PFSK-1 (cell line): ENCODE measurements at regions not wholly inside any gene's neighbourhood (a gene's known extent, or its start where the extent isn't known, plus 50 kb on each side); places are given as distances from the start of the nearest gene placed in this dataset.

Experiments used
- FOXP2 ChIP-seq: optimal IDR thresholded peaks from 2 replicates; pipeline ENCODE3; 2011; ENCODE audit warnings: borderline replicate concordance, control low read depth, inconsistent platforms; ENCODE audit not compliant: insufficient read depth; ENCODE audit errors: extremely low read length, extremely low read depth
- POLR2AphosphoS5 ChIP-seq: IDR thresholded peaks from 2 replicates; pipeline ENCODE4 v1.6.1; 2012; ENCODE audit warnings: low read depth, mild to moderate bottlenecking, control low read depth, low read length, moderate library complexity
- SIN3A ChIP-seq: IDR thresholded peaks from 2 replicates; pipeline ENCODE4 v1.6.1; 2012; ENCODE audit warnings: mild to moderate bottlenecking, low read length, moderate library complexity, borderline replicate concordance; ENCODE audit not compliant: insufficient read depth
- TAF1 ChIP-seq: IDR thresholded peaks from 2 replicates; pipeline ENCODE4 v1.6.1; 2012; ENCODE audit warnings: low read length, control low read depth, borderline replicate concordance; ENCODE audit not compliant: insufficient read depth
- TF ChIP-seq, protein P1 (sequence below), 2 experiments: IDR thresholded peaks; 2 replicates each; pipeline versions ENCODE4 v1.6.1 to v1.8.0; 2011 to 2012; ENCODE audit warnings: low read depth in 2 of 2, low read length in 2 of 2, control low read depth in 1 of 2, inconsistent platforms in 1 of 2, mild to moderate bottlenecking in 1 of 2, moderate library complexity in 1 of 2; ENCODE audit not compliant: insufficient read depth in 1 of 2

DNA sequence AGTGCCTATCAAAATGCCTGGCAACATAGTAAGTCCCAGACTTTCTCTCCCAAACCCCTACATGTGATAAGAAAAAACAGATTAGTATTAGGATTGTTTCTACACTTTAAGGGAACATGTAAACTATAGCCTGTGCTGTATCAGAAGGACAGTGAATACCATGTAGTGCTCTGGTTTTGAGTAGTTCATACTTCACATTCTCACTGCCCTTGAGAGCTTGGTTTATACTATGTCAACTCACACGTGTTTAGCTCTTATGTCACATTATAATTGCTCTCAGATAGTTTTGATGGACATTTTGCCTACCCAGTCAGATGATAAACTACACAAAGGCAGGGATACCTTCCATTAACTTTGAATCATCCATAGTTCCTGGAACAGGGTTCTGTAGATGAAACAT, 58.0 kb upstream of the PGRMC2 start:
- no peak for TF ChIP-seq FOXP2
- TF ChIP-seq, protein P1, sequence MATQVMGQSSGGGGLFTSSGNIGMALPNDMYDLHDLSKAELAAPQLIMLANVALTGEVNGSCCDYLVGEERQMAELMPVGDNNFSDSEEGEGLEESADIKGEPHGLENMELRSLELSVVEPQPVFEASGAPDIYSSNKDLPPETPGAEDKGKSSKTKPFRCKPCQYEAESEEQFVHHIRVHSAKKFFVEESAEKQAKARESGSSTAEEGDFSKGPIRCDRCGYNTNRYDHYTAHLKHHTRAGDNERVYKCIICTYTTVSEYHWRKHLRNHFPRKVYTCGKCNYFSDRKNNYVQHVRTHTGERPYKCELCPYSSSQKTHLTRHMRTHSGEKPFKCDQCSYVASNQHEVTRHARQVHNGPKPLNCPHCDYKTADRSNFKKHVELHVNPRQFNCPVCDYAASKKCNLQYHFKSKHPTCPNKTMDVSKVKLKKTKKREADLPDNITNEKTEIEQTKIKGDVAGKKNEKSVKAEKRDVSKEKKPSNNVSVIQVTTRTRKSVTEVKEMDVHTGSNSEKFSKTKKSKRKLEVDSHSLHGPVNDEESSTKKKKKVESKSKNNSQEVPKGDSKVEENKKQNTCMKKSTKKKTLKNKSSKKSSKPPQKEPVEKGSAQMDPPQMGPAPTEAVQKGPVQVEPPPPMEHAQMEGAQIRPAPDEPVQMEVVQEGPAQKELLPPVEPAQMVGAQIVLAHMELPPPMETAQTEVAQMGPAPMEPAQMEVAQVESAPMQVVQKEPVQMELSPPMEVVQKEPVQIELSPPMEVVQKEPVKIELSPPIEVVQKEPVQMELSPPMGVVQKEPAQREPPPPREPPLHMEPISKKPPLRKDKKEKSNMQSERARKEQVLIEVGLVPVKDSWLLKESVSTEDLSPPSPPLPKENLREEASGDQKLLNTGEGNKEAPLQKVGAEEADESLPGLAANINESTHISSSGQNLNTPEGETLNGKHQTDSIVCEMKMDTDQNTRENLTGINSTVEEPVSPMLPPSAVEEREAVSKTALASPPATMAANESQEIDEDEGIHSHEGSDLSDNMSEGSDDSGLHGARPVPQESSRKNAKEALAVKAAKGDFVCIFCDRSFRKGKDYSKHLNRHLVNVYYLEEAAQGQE (IDR thresholded peaks at IDR 0.05; ENCODE audit: insufficient read depth in 1 of 2, low read depth in 2 of 2, low read length in 2 of 2) = no peak
- no peak for TF ChIP-seq POLR2AphosphoS5

DNA sequence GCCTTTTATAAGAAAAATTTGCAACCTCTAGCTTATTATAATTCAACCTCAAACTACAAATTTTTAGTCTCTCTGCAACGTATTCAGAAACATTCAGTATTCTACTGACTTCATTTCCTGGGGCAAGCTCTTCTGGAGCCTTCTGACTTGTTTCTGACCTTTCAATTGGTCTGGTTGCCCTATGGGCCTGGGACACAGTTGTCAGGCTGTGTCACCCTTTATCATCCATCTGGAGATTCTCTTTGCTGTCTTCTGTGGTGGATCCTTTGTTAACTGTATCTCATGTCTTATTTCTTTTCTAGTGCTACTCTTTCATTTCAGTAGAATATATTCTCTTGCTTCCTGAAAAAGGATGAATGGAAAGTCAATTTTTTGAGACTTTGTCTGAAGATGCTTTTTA, 55.1 kb upstream of the PGRMC2 start:
- TF ChIP-seq FOXP2 = no peak
- TF ChIP-seq POLR2AphosphoS5 = no peak
- no peak for TF ChIP-seq SIN3A
- no peak for TF ChIP-seq TAF1

DNA sequence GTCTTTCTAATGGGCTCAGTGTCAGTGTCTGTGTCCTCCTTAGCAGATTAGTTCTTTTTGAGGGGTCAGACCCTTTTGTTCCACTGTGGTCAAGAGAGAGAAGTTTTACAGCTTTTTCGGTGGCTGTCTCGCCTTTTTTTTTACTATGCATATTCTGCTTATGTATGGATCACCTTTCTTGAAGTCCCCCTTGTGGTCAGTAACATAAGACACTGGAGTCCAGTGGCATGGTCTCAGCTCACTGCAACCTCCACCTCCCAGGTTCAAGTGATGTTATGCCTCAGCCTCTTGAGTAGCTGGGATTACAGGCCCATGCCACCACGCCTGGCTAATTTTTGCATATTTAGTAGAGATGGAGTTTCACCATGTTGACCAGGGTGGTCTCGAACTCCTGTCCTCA, 54.0 kb upstream of the PGRMC2 start:
- TF ChIP-seq SIN3A (no peak), TAF1 (no peak), FOXP2 (no peak), POLR2AphosphoS5 (no peak)
- TF ChIP-seq, protein P1 (IDR thresholded peaks at IDR 0.05; ENCODE audit: insufficient read depth in 1 of 2, low read depth in 2 of 2, low read length in 2 of 2) = no peak

DNA sequence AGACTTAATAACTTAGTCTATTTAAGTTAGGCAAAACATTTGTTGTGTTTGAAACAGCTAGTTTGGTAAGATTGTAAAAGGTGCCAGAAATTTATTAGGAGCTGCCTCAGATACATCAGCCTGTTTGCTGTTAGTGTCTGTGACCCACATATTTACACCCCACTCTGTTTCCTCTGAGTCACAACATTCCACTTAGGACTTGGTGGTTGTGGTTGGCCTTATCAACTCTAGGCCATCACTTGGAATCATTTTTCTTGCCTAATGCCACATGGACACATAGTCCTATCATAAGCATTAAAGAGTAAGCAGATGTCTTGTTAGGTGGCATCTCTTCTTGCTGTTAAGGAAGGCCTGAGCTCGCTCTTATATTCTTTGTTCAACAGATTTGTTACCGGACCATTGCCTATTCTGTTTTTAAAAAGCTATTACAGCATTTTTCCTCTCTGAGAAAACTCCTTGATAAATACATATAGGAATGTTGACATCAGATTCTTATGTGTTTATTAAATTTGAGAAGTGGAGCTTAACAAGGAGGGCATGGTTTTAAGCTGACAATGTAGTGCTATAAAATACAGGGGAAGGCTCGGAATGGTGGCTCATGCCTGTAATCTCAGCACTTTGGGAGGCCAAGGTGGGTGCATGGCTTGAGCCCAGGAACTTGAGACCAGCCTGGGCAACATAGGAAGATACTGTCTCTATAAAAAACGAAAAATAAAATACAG, 51.2 kb upstream of the PGRMC2 start:
- no peak for TF ChIP-seq FOXP2
- no peak for TF ChIP-seq POLR2AphosphoS5
- no peak for TF ChIP-seq SIN3A
- TF ChIP-seq, protein P1 (IDR thresholded peaks at IDR 0.05; ENCODE audit: insufficient read depth in 1 of 2, low read depth in 2 of 2, low read length in 2 of 2) = no peak
- no peak for TF ChIP-seq TAF1

DNA sequence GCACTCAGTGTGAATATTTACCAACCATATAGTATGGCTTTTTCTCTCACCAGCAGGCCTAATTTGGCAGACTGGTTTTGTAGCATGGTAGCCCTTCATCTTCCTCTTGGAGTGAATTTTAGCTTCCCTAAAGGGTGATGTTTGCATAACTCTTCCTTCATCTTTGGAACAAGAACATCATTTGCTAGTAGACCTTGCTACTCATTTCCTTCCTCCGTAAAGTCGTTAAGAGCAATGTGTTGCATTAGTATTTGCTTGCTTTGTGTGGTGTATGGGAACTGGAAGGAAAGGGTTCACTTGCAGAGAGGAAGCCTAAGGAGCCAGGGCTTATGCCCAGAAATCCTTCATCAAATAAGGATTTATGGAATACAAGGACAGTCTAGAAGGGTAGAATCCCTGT, 50.2 kb upstream of the PGRMC2 start:
- no peak for TF ChIP-seq SIN3A
- TF ChIP-seq POLR2AphosphoS5 = no peak
- no peak for TF ChIP-seq FOXP2
- no peak for TF ChIP-seq TAF1
- TF ChIP-seq, protein P1 (IDR thresholded peaks at IDR 0.05; ENCODE audit: insufficient read depth in 1 of 2, low read depth in 2 of 2, low read length in 2 of 2) = no peak
